HEK293 (cell line): ENCODE measurements at regions not wholly inside any gene's neighbourhood (a gene's known extent, or its start where the extent isn't known, plus 50 kb on each side); places are given as distances from the start of the nearest gene placed in this dataset.

Source experiments
- CTCF ChIA-PET: fragments of 350-600 bp; formaldehyde crosslinking; extraction: SDS; loops from one replicate; lab custom pipeline; 2021; ENCODE audit warnings: antibody characterized with exemption; lab: Yijun Ruan, JAX
- POLR2A ChIA-PET: fragments of 300-600 bp; formaldehyde crosslinking; extraction: SDS; loops from one replicate; lab custom pipeline; 2020; ENCODE audit warnings: antibody characterized with exemption, inconsistent platforms; lab: Yijun Ruan, JAX
- H3K27ac ChIP-seq: fragments of 200-500 bp; sonication (Bioruptor generic); 2 replicates; pipeline ENCODE4 v1.5.1; 2014; ENCODE audit warnings: low read depth, low read length, control low read depth, inconsistent platforms; ENCODE audit errors: extremely low read depth
- H3K36me3 ChIP-seq, 2 experiments: fragments of 200-500 bp in 1 of 2; sonication (Bioruptor generic) in 1 of 2; 1 replicate in 1 of 2; 2 replicates in 1 of 2; pipeline ENCODE4 v1.5.1; 2014 to 2017; ENCODE audit warnings: inconsistent platforms in 2 of 2, low read length in 2 of 2; ENCODE audit not compliant: control insufficient read depth in 2 of 2, insufficient read depth in 1 of 2
- H3K4me1 ChIP-seq: fragments of 200-500 bp; sonication (Bioruptor generic); 2 replicates; pipeline ENCODE4 v1.5.1; 2014; ENCODE audit warnings: mild to moderate bottlenecking, low read length, inconsistent platforms; ENCODE audit not compliant: control insufficient read depth, insufficient read depth
- H3K4me3 ChIP-seq: 2 replicates; pipeline ENCODE4 v1.5.1; 2011; ENCODE audit warnings: low read depth, mild to moderate bottlenecking, control low read depth, low read length, moderate library complexity
- H3K9me3 ChIP-seq: fragments of 200-500 bp; sonication (Bioruptor generic); 2 replicates; pipeline ENCODE4 v1.5.1; 2014; ENCODE audit warnings: low read depth, low read length, inconsistent platforms; ENCODE audit not compliant: control insufficient read depth, insufficient read depth
- AEBP2 ChIP-seq: fragments of 450-650 bp; formaldehyde crosslinking; IDR thresholded peaks from 2 replicates; pipeline ENCODE4 v1.5.1; 2016; ENCODE audit warnings: missing biosample characterization, missing genetic modification characterization, borderline replicate concordance
- BCL11B ChIP-seq: fragments of 450-650 bp; formaldehyde crosslinking; IDR thresholded peaks from 2 replicates; pipeline ENCODE4 v1.5.1; 2016; ENCODE audit warnings: low read depth, missing biosample characterization, missing genetic modification characterization
- EGR2 ChIP-seq: fragments of 450-650 bp; formaldehyde crosslinking; IDR thresholded peaks from 2 replicates; pipeline ENCODE4 v1.5.1; 2016; ENCODE audit warnings: low read depth, missing biosample characterization, missing genetic modification characterization
- GLIS1 ChIP-seq: fragments of 450-650 bp; formaldehyde crosslinking; IDR thresholded peaks from 2 replicates; pipeline ENCODE4 v1.5.1; 2016; ENCODE audit warnings: missing biosample characterization, missing genetic modification characterization
- KLF8 ChIP-seq: fragments of 450-650 bp; formaldehyde crosslinking; IDR thresholded peaks from 2 replicates; pipeline ENCODE4 v1.5.1; 2016; ENCODE audit warnings: missing biosample characterization, missing genetic modification characterization
- PRDM6 ChIP-seq: fragments of 450-650 bp; formaldehyde crosslinking; IDR thresholded peaks from 2 replicates; pipeline ENCODE4 v1.5.1; 2017; ENCODE audit warnings: missing biosample characterization, missing genetic modification characterization
- SCRT2 ChIP-seq: fragments of 450-650 bp; formaldehyde crosslinking; IDR thresholded peaks from 2 replicates; pipeline ENCODE4 v1.5.1; 2016; ENCODE audit warnings: missing biosample characterization, missing genetic modification characterization
- ZFHX2 ChIP-seq: fragments of 450-650 bp; formaldehyde crosslinking; conservative IDR thresholded peaks from 2 replicates; pipeline ENCODE4 v1.5.1; 2016; ENCODE audit warnings: missing biosample characterization, missing genetic modification characterization
- ZFP3 ChIP-seq: fragments of 450-650 bp; formaldehyde crosslinking; IDR thresholded peaks from 2 replicates; pipeline ENCODE4 v1.5.1; 2016; ENCODE audit warnings: low read depth, missing biosample characterization, missing genetic modification characterization
- ZNF169 ChIP-seq: fragments of 450-650 bp; formaldehyde crosslinking; IDR thresholded peaks from 2 replicates; pipeline ENCODE4 v1.5.1; 2016; ENCODE audit warnings: missing biosample characterization, missing genetic modification characterization
- ZNF19 ChIP-seq: fragments of 450-650 bp; formaldehyde crosslinking; IDR thresholded peaks from 2 replicates; pipeline ENCODE4; 2016; ENCODE audit warnings: missing biosample characterization, missing genetic modification characterization, low read depth
- ZNF248 ChIP-seq: fragments of 450-650 bp; formaldehyde crosslinking; IDR thresholded peaks from 2 replicates; pipeline ENCODE4 v1.5.1; 2017; ENCODE audit warnings: missing biosample characterization, missing genetic modification characterization
- ZNF350 ChIP-seq: fragments of 450-650 bp; formaldehyde crosslinking; IDR thresholded peaks from 2 replicates; pipeline ENCODE4 v1.5.0; 2017; ENCODE audit warnings: missing biosample characterization, mild to moderate bottlenecking, missing genetic modification characterization
- ZNF37A ChIP-seq: fragments of 450-650 bp; IDR thresholded peaks from 2 replicates; pipeline ENCODE4 v1.5.1; 2018; ENCODE audit warnings: missing biosample characterization, missing genetic modification characterization
- ZNF416 ChIP-seq: fragments of 450-650 bp; formaldehyde crosslinking; IDR thresholded peaks from 2 replicates; pipeline ENCODE4 v1.5.1; 2016; ENCODE audit warnings: missing biosample characterization, missing genetic modification characterization
- ZNF501 ChIP-seq: fragments of 450-650 bp; formaldehyde crosslinking; IDR thresholded peaks from 2 replicates; pipeline ENCODE4 v1.5.1; 2016; ENCODE audit warnings: missing biosample characterization, missing genetic modification characterization
- ZNF544 ChIP-seq: fragments of 450-650 bp; formaldehyde crosslinking; IDR thresholded peaks from 2 replicates; pipeline ENCODE4 v1.5.0; 2017; ENCODE audit warnings: missing biosample characterization, missing genetic modification characterization
- ZNF549 ChIP-seq: fragments of 450-650 bp; IDR thresholded peaks from 2 replicates; pipeline ENCODE4 v1.5.1; 2018; ENCODE audit warnings: missing biosample characterization, missing genetic modification characterization, mild to moderate bottlenecking, inconsistent platforms, moderate library complexity
- ZNF623 ChIP-seq: fragments of 450-650 bp; formaldehyde crosslinking; IDR thresholded peaks from 2 replicates; pipeline ENCODE4 v1.5.1; 2016; ENCODE audit warnings: missing biosample characterization, missing genetic modification characterization
- ZNF654 ChIP-seq: fragments of 450-650 bp; formaldehyde crosslinking; IDR thresholded peaks from 2 replicates; pipeline ENCODE4 v1.5.1; 2016; ENCODE audit warnings: low read depth, missing biosample characterization, missing genetic modification characterization
- TF ChIP-seq, protein P1 (sequence below): fragments of 450-650 bp; formaldehyde crosslinking; IDR thresholded peaks from 2 replicates; pipeline ENCODE4 v1.5.0; 2017; ENCODE audit warnings: missing biosample characterization, missing genetic modification characterization, borderline replicate concordance

- peaks cover 3% of the 10 kb centered on the region; the same call in 1 of the 2 replicates for H3K4me1 ChIP-seq
- POLR2A ChIA-PET, result interaction anchor here (0.7 to 1.5 kb wide), 9 partner anchors 10 to 910 kb away, joined by 3 to 21 read pairs (median 3); a partner anchor contains a TSS
- no peaks in the 10 kb centered on the region for H3K36me3 ChIP-seq
- peak overlapping the region; percentile 53 for H3K4me3 ChIP-seq
- no peaks in the 10 kb centered on the region for H3K9me3 ChIP-seq
- TF ChIP-seq PRDM6, result peak; percentile 28; the same call in 1 of the 2 replicates
- TF ChIP-seq BCL11B (tag by site-specific recombination), result no peak
- no peak for TF ChIP-seq AEBP2 (tag by site-specific recombination)
- CTCF ChIA-PET, result interaction anchor here (0.6 to 1.1 kb wide), 3 partner anchors 21 to 298 kb away, joined by 3 read pairs; no protein-coding TSS in a partner anchor
- no peak overlapping the region for H3K27ac ChIP-seq
Measured at GRCh38 chr6:28748192-28748591, 175.6 kb downstream of the TRIM27 start.

DNA sequence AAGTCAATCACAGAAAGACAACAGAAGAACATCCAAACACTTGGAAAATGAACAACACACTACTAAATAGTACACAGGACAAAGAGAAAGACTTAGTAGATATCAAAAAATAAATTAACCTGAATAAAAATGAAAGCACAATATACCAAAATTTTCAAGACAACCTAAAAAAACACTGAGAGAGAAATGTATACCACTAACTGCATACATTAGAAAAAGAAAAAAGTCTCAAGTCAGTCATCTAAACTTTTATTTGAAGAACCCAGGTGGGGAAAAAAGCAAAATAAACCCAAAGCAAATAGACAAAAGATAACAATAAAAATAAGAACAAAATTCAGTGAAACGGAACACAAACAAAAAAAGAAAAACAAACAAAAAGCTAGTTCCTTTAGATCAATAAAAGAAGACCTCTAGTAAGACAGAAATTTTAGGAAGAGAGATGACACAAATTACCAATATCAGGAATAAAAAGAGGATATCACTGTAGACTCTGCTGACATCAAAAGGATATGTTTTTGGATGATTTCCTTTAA lies 172.8 kb downstream of the TRIM27 start:
- no peak overlapping the region for H3K4me3 ChIP-seq
- no peaks in the 10 kb centered on the region for H3K9me3 ChIP-seq
- ChIA-PET CTCF (interaction anchor here (0.7 kb wide), 1 partner anchor 49 kb away, joined by 3 read pairs; no protein-coding TSS in a partner anchor), POLR2A (no interaction called here)
- TF ChIP-seq ZNF37A (tag by site-specific recombination), result no peak
- no peak for TF ChIP-seq EGR2
- TF ChIP-seq ZNF544 (tag by site-specific recombination), result no peak
- no peak overlapping the region for H3K27ac ChIP-seq
- no peaks in the 10 kb centered on the region for H3K36me3 ChIP-seq
- peaks cover 3% of the 10 kb centered on the region; the same call in 1 of the 2 replicates for H3K4me1 ChIP-seq

GRCh38 chr6:28751514-28751913 lies 172.3 kb downstream of the TRIM27 start:
- TF ChIP-seq ZNF350 (tag by site-specific recombination), result no peak
- TF ChIP-seq ZNF654 (tag by site-specific recombination), result no peak
- TF ChIP-seq GLIS1 (tag by site-specific recombination), result no peak
- no peak for TF ChIP-seq ZNF19 (tag by site-specific recombination)
- no peak for TF ChIP-seq ZNF169
- TF ChIP-seq ZNF549 (tag by site-specific recombination), result no peak
- TF ChIP-seq ZNF248 (tag by site-specific recombination), result no peak
- TF ChIP-seq, protein P1, sequence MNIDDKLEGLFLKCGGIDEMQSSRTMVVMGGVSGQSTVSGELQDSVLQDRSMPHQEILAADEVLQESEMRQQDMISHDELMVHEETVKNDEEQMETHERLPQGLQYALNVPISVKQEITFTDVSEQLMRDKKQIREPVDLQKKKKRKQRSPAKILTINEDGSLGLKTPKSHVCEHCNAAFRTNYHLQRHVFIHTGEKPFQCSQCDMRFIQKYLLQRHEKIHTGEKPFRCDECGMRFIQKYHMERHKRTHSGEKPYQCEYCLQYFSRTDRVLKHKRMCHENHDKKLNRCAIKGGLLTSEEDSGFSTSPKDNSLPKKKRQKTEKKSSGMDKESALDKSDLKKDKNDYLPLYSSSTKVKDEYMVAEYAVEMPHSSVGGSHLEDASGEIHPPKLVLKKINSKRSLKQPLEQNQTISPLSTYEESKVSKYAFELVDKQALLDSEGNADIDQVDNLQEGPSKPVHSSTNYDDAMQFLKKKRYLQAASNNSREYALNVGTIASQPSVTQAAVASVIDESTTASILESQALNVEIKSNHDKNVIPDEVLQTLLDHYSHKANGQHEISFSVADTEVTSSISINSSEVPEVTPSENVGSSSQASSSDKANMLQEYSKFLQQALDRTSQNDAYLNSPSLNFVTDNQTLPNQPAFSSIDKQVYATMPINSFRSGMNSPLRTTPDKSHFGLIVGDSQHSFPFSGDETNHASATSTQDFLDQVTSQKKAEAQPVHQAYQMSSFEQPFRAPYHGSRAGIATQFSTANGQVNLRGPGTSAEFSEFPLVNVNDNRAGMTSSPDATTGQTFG, result no peak
- TF ChIP-seq KLF8, result no peak
- no peak for TF ChIP-seq ZNF501
- TF ChIP-seq ZNF416 (tag by site-specific recombination), result no peak
- no peak for TF ChIP-seq ZFP3 (tag by site-specific recombination)
- no peak for TF ChIP-seq ZNF623
- no peak for TF ChIP-seq ZFHX2 (tag by site-specific recombination)
- TF ChIP-seq SCRT2, result no peak
- ChIA-PET CTCF (interaction anchor here (0.7 kb wide), 1 partner anchor 49 kb away, joined by 3 read pairs; no protein-coding TSS in a partner anchor), POLR2A (interaction anchor here (0.6 kb wide), 1 partner anchor 51 kb away, joined by 3 read pairs; no protein-coding TSS in a partner anchor)
- H3K4me1 ChIP-seq, result peaks cover 3% of the 10 kb centered on the region; the same call in 1 of the 2 replicates
- H3K27ac ChIP-seq, result no peak overlapping the region
- no peaks in the 10 kb centered on the region for H3K9me3 ChIP-seq
- no peak overlapping the region for H3K4me3 ChIP-seq
- H3K36me3 ChIP-seq, result no peaks in the 10 kb centered on the region
